ENCODE measurements at regions not wholly inside any gene's neighbourhood (a gene's known extent, or its start where the extent isn't known, plus 50 kb on each side); places are given as distances from the start of the nearest gene placed in this dataset.

DNA sequence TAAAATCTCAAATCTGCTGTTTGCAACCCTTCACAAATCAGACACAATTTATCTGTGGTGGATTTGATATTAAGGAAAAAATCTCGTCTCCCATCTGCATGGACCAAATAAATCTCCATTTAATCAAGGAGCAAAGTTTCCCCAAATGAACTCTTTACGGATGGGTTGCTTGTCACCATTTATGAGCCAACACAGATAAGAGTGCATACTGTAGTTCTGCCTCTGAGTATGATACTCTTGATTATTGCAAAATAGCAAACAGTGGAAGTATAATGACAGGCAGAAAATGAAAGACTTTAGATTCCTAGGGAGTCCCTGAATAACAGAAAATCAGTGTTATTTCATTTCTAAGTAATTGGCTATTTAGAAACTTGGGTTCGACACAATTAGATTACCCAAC, 1395.9 kb downstream of the FAM181B start:
- no peak overlapping the region for H3K9ac ChIP-seq (ENCODE audit: low read length)
- CTCF ChIA-PET, result no interaction called here
- POLR2A ChIA-PET (ENCODE audit: unreplicated experiment), result no interaction called here
- H4K20me1 ChIP-seq (ENCODE audit: low read length), result no peaks in the 10 kb centered on the region
- no peaks in the 10 kb centered on the region for H3K9me2 ChIP-seq (replicated peaks; ENCODE audit: low read length)
- no peak overlapping the region for H3K27ac ChIP-seq (ENCODE audit: low read length)
- no peaks in the 10 kb centered on the region for H3K79me2 ChIP-seq (ENCODE audit: low read length)
- H2AFZ ChIP-seq (ENCODE audit: low read length), result no peak overlapping the region
- TF ChIP-seq, protein P1, sequence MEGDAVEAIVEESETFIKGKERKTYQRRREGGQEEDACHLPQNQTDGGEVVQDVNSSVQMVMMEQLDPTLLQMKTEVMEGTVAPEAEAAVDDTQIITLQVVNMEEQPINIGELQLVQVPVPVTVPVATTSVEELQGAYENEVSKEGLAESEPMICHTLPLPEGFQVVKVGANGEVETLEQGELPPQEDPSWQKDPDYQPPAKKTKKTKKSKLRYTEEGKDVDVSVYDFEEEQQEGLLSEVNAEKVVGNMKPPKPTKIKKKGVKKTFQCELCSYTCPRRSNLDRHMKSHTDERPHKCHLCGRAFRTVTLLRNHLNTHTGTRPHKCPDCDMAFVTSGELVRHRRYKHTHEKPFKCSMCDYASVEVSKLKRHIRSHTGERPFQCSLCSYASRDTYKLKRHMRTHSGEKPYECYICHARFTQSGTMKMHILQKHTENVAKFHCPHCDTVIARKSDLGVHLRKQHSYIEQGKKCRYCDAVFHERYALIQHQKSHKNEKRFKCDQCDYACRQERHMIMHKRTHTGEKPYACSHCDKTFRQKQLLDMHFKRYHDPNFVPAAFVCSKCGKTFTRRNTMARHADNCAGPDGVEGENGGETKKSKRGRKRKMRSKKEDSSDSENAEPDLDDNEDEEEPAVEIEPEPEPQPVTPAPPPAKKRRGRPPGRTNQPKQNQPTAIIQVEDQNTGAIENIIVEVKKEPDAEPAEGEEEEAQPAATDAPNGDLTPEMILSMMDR (conservative IDR thresholded peaks at IDR 0.05; ENCODE audit: low read depth, low read length), result no peak
- TF ChIP-seq EZH2 (IDR thresholded peaks at IDR 0.05; ENCODE audit: low read length, unreplicated experiment) (no peak), EZH2phosphoT487 (IDR thresholded peaks at IDR 0.05; ENCODE audit: borderline replicate concordance, low read length) (no peak)
- H3K36me3 ChIP-seq (ENCODE audit: low read depth, low read length), result no peaks in the 10 kb centered on the region
- H3K4me2 ChIP-seq (ENCODE audit: low read length), result no peak overlapping the region
- no peak overlapping the region for H3K4me3 ChIP-seq (ENCODE audit: low read length)
- H3K27me3 ChIP-seq (ENCODE audit: low read length), result no peaks in the 10 kb centered on the region
- H3K4me1 ChIP-seq (ENCODE audit: insufficient read depth, low read length), result no peaks in the 10 kb centered on the region
- ATAC-seq (no peak), DNase-seq (no peak)
- H3F3A ChIP-seq (ENCODE audit: low read length, unreplicated experiment), result no peaks in the 10 kb centered on the region
- intact Hi-C loops (cut with micrococcal nuclease), result no loop called here
- peaks cover 29% of the 10 kb centered on the region; the same call in 1 of the 2 replicates for H3K9me3 ChIP-seq (ENCODE audit: low read length)
- BruUV-seq (replicated peaks), result no TSS peak

DNA sequence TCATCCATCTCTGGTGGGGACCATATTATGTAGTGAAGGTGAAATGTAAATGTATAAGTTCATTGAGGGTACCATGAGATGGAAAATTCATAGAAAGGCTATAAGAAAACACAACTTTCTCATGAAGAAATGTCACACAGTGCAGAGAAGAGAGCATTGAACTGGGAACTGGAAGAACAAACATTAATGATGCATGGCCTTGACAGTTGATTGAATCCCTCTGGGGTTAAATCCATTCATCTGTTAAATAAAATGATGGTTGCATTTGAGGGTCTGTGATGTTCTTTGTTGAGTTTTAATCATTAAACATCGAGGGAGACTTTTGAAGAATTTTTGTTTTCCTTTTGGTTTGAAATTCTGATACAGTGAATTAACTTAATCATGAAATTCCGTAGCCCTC, 1401.4 kb downstream of the FAM181B start:
- POLR2A ChIA-PET (ENCODE audit: unreplicated experiment), result no interaction called here
- CTCF ChIA-PET, result no interaction called here
- DNase-seq, result no peak
- Histone ChIP-seq H3K4me2 (ENCODE audit: low read length) (no peak overlapping the region), H3K79me2 (ENCODE audit: low read length) (no peaks in the 10 kb centered on the region), H3K27ac (ENCODE audit: low read length) (no peak overlapping the region), H3F3A (ENCODE audit: low read length, unreplicated experiment) (no peaks in the 10 kb centered on the region), H3K9me3 (ENCODE audit: low read length) (peaks cover 9% of the 10 kb centered on the region; the same call in 1 of the 2 replicates), H3K4me1 (ENCODE audit: insufficient read depth, low read length) (no peaks in the 10 kb centered on the region), H3K36me3 (ENCODE audit: low read depth, low read length) (no peaks in the 10 kb centered on the region), H3K27me3 (ENCODE audit: low read length) (no peaks in the 10 kb centered on the region), H3K9me2 (replicated peaks; ENCODE audit: low read length) (no peaks in the 10 kb centered on the region), H4K20me1 (ENCODE audit: low read length) (no peaks in the 10 kb centered on the region), H2AFZ (ENCODE audit: low read length) (no peak overlapping the region), H3K9ac (ENCODE audit: low read length) (no peak overlapping the region), H3K4me3 (ENCODE audit: low read length) (no peak overlapping the region)
- no peak for ATAC-seq
- TF ChIP-seq EZH2phosphoT487 (IDR thresholded peaks at IDR 0.05; ENCODE audit: borderline replicate concordance, low read length) (no peak), EZH2 (IDR thresholded peaks at IDR 0.05; ENCODE audit: low read length, unreplicated experiment) (no peak)
- TF ChIP-seq, protein P1 (conservative IDR thresholded peaks at IDR 0.05; ENCODE audit: low read depth, low read length), result no peak
- intact Hi-C loops (cut with micrococcal nuclease), result no loop called here
- no TSS peak for BruUV-seq (replicated peaks)

DNA sequence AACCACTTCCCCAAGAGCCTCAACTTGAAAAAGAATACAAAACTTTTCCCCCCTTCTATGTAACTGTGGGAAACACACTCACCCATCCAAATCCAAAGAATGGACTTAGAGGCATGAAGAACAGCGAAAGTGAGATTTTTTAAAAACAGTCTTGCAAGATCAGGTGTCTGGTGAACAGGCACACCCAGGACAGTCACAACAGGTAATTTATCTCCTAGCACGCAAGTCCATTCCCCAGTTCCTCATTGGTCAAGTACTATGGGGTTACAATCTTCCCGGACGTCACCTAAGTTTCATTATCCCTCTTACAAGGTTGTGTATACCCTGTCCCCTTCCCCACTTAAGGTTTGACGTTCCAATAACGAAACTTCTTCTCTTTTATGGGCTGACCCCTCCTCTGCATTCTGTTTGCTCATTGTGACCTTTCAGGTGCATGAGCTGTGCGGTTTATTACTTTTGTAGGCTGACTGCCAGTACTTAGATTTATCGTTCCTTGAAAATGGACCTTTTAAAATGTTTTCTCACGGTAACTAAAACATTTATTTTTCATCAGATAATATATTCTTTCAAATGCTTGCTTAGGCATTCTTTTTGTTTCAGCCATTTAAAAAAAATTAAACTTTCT, 1401.9 kb downstream of the FAM181B start:
- TF ChIP-seq, protein P1 (conservative IDR thresholded peaks at IDR 0.05; ENCODE audit: low read depth, low read length), result no peak
- no peak for TF ChIP-seq EZH2phosphoT487 (IDR thresholded peaks at IDR 0.05; ENCODE audit: borderline replicate concordance, low read length)
- no peak for TF ChIP-seq EZH2 (IDR thresholded peaks at IDR 0.05; ENCODE audit: low read length, unreplicated experiment)
- H4K20me1 ChIP-seq (ENCODE audit: low read length), result no peaks in the 10 kb centered on the region
- H3K4me2 ChIP-seq (ENCODE audit: low read length), result no peak overlapping the region
- no peaks in the 10 kb centered on the region for H3K27me3 ChIP-seq (ENCODE audit: low read length)
- H3K4me3 ChIP-seq (ENCODE audit: low read length), result no peak overlapping the region
- H3K36me3 ChIP-seq (ENCODE audit: low read depth, low read length), result no peaks in the 10 kb centered on the region
- H3K4me1 ChIP-seq (ENCODE audit: insufficient read depth, low read length), result no peaks in the 10 kb centered on the region
- no peak for DNase-seq
- no peaks in the 10 kb centered on the region for H3K79me2 ChIP-seq (ENCODE audit: low read length)
- no TSS peak for BruUV-seq (replicated peaks)
- H3K27ac ChIP-seq (ENCODE audit: low read length), result no peak overlapping the region
- ATAC-seq, result no peak
- CTCF ChIA-PET, result no interaction called here
- H3K9ac ChIP-seq (ENCODE audit: low read length), result no peak overlapping the region
- no peaks in the 10 kb centered on the region for H3F3A ChIP-seq (ENCODE audit: low read length, unreplicated experiment)
- POLR2A ChIA-PET (ENCODE audit: unreplicated experiment), result no interaction called here
- H2AFZ ChIP-seq (ENCODE audit: low read length), result no peak overlapping the region
- H3K9me3 ChIP-seq (ENCODE audit: low read length), result peaks cover 14% of the 10 kb centered on the region; the same call in 1 of the 2 replicates
- intact Hi-C loops (cut with micrococcal nuclease), result no loop called here
- H3K9me2 ChIP-seq (replicated peaks; ENCODE audit: low read length), result no peaks in the 10 kb centered on the region

Measured in PC-3 (cell line).